Body of pancreas (tissue), 4 donors: ENCODE measurements at regions not wholly inside any gene's neighbourhood (a gene's known extent, or its start where the extent isn't known, plus 50 kb on each side); places are given as distances from the start of the nearest gene placed in this dataset.

Source experiments
- CTCF ChIP-seq, 7 experiments: fragments of 450-650 bp in 4 of 7; fragments of 200-600 bp in 3 of 7; sonication (generic) in 3 of 7; IDR thresholded peaks; one replicate each; pipeline ENCODE4 v1.5.1; 2016 to 2019; ENCODE audit warnings: antibody characterized with exemption in 7 of 7
- POLR2A ChIP-seq, 3 donors: fragments of 450-650 bp; IDR thresholded peaks; one replicate each; pipeline ENCODE4 v1.6.1; 2016; ENCODE audit warnings: antibody characterized with exemption in 3 of 3, mild to moderate bottlenecking in 2 of 3

GRCh38 chr1:60923389-60924087 is 158.8 kb upstream of the NFIA start:
- no peak for TF ChIP-seq CTCF (IDR thresholded peaks at IDR 0.05)
- no peak for TF ChIP-seq POLR2A (IDR thresholded peaks at IDR 0.05)
